DND-41 (cell line): ENCODE measurements at regions not wholly inside any gene's neighbourhood (a gene's known extent, or its start where the extent isn't known, plus 50 kb on each side); places are given as distances from the start of the nearest gene placed in this dataset.

ENCODE experiments used
- ATAC-seq: fragments of 200-7000 bp; cut with Tn5 transposase; 3 replicates; pipeline ENCODE4 v1.9.1; 2021; ENCODE audit warnings: low read depth; ENCODE audit not compliant: insufficient read depth
- DNase-seq: peaks from one replicate; pipeline ENCODE4 v3.0.0-alpha.2; 2020
- H2AFZ ChIP-seq: 2 replicates; pipeline ENCODE4 v1.6.0; 2012; ENCODE audit warnings: low read depth, low read length
- H3K27ac ChIP-seq: 2 replicates; pipeline ENCODE4 v1.5.1; 2012; ENCODE audit warnings: low read length, inconsistent platforms
- H3K27me3 ChIP-seq: fragments of 200-600 bp; sonication (generic); 2 replicates; pipeline ENCODE4 v1.6.0; 2012; ENCODE audit warnings: low read length, mild to moderate bottlenecking, inconsistent platforms; ENCODE audit not compliant: insufficient read depth, poor library complexity
- H3K36me3 ChIP-seq: 2 replicates; pipeline ENCODE4 v1.5.1; 2012; ENCODE audit warnings: low read length, inconsistent platforms; ENCODE audit not compliant: insufficient read depth
- H3K4me1 ChIP-seq: 2 replicates; pipeline ENCODE4 v1.5.1; 2012; ENCODE audit warnings: mild to moderate bottlenecking, low read length; ENCODE audit not compliant: insufficient read depth
- H3K4me2 ChIP-seq: 2 replicates; pipeline ENCODE4 v1.6.0; 2012; ENCODE audit warnings: mild to moderate bottlenecking, moderate library complexity, low read length, inconsistent platforms; ENCODE audit not compliant: insufficient read depth
- H3K4me3 ChIP-seq, 2 experiments: fragments of 200-600 bp in 1 of 2; shearing (Covaris generic) in 1 of 2; 2 replicates each; pipeline ENCODE4 v1.5.1; 2012 to 2016; ENCODE audit warnings: inconsistent platforms in 2 of 2, low read length in 2 of 2, mild to moderate bottlenecking in 2 of 2, low read depth in 1 of 2, moderate library complexity in 1 of 2
- H3K79me2 ChIP-seq: 2 replicates; pipeline ENCODE4 v1.6.0; 2012; ENCODE audit warnings: low read length, inconsistent platforms; ENCODE audit not compliant: insufficient read depth
- H3K9ac ChIP-seq: 2 replicates; pipeline ENCODE4 v1.6.0; 2012; ENCODE audit warnings: low read depth, mild to moderate bottlenecking, inconsistent platforms, low read length, moderate library complexity
- H3K9me3 ChIP-seq: 2 replicates; pipeline ENCODE4 v1.5.1; 2012; ENCODE audit warnings: low read length, moderate library complexity, mild to moderate bottlenecking, inconsistent platforms; ENCODE audit not compliant: insufficient read depth, severe bottlenecking
- H4K20me1 ChIP-seq: 2 replicates; pipeline ENCODE4 v1.6.0; 2012; ENCODE audit warnings: low read length; ENCODE audit not compliant: insufficient read depth
- EZH2 ChIP-seq: IDR thresholded peaks from 3 replicates; pipeline ENCODE4 v1.6.1; 2012; ENCODE audit warnings: borderline replicate concordance, low read depth, mild to moderate bottlenecking, moderate library complexity, low read length, inconsistent platforms; ENCODE audit not compliant: severe bottlenecking
- TF ChIP-seq, protein P1 (sequence below): IDR thresholded peaks from 2 replicates; pipeline ENCODE4 v1.5.1; 2012; ENCODE audit warnings: borderline replicate concordance, low read length, moderate library complexity, mild to moderate bottlenecking; ENCODE audit not compliant: poor library complexity, severe bottlenecking; ENCODE audit errors: extremely low read depth

- Histone ChIP-seq H3K4me3 (no peak overlapping the region), H2AFZ (no peak overlapping the region), H3K4me1 (no peaks in the 10 kb centered on the region), H3K9ac (no peak overlapping the region), H3K27ac (no peak overlapping the region), H3K36me3 (no peaks in the 10 kb centered on the region), H4K20me1 (no peaks in the 10 kb centered on the region), H3K9me3 (no peaks in the 10 kb centered on the region), H3K79me2 (no peaks in the 10 kb centered on the region), H3K27me3 (peaks cover 3% of the 10 kb centered on the region), H3K4me2 (no peak overlapping the region)
- ATAC-seq (no peak), DNase-seq (no peak)
- TF ChIP-seq, protein P1, sequence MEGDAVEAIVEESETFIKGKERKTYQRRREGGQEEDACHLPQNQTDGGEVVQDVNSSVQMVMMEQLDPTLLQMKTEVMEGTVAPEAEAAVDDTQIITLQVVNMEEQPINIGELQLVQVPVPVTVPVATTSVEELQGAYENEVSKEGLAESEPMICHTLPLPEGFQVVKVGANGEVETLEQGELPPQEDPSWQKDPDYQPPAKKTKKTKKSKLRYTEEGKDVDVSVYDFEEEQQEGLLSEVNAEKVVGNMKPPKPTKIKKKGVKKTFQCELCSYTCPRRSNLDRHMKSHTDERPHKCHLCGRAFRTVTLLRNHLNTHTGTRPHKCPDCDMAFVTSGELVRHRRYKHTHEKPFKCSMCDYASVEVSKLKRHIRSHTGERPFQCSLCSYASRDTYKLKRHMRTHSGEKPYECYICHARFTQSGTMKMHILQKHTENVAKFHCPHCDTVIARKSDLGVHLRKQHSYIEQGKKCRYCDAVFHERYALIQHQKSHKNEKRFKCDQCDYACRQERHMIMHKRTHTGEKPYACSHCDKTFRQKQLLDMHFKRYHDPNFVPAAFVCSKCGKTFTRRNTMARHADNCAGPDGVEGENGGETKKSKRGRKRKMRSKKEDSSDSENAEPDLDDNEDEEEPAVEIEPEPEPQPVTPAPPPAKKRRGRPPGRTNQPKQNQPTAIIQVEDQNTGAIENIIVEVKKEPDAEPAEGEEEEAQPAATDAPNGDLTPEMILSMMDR: no peak
- TF ChIP-seq EZH2: no peak
Observed at GRCh38 chr16:49003992-49004391, 277.6 kb downstream of the CBLN1 start.

DNA sequence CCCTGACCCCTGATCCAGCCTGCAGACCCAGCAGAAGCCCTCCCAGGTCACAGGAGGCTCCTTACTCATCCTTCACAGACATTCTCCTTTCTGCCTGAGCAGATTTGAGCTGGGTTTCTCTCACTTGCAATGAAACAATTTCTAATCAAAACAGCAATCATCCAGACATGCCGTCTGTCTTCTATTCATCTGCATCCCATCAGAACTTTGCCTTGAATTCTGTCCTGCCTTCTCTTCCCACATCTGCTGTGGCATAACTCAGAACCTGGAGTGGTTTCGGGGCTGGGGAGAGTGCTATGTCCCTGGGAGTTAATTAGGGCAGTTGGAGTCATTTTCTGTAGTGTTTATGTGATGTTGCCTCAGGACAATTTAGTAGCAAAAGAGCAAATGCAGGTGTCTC is 278.6 kb downstream of the CBLN1 start:
- no peak for ATAC-seq
- Histone ChIP-seq H3K36me3 (no peaks in the 10 kb centered on the region), H3K9ac (no peak overlapping the region), H3K27ac (no peak overlapping the region), H3K27me3 (peaks cover 3% of the 10 kb centered on the region), H2AFZ (no peak overlapping the region), H3K4me1 (no peaks in the 10 kb centered on the region), H3K4me3 (no peak overlapping the region), H4K20me1 (no peaks in the 10 kb centered on the region), H3K79me2 (no peaks in the 10 kb centered on the region), H3K4me2 (no peak overlapping the region), H3K9me3 (no peaks in the 10 kb centered on the region)
- TF ChIP-seq, protein P1: no peak
- no peak for TF ChIP-seq EZH2
- DNase-seq: no peak

DNA sequence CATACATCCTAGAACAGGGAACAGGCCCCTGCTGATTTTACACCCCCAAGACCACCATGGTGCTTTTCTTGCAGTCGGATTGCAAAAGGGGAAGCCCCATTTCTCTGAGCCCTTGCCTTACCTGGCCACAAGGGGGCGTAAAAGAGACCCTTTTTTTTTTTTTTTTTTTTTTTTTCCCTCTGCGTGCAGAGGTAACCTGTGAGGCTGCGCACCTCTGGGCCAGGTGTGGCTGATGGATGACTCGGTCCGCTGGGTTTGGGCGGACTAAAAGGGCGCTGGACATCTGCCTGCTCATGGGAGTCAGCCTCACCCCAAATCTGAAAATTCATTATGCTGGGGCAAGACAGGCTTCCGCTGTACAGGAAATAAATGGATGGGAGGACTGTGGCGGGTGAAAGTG is 281.0 kb downstream of the CBLN1 start:
- Histone ChIP-seq H2AFZ (no peak overlapping the region), H3K27me3 (peaks cover 3% of the 10 kb centered on the region), H4K20me1 (no peaks in the 10 kb centered on the region), H3K9ac (no peak overlapping the region), H3K27ac (no peak overlapping the region), H3K4me3 (no peak overlapping the region), H3K9me3 (no peaks in the 10 kb centered on the region), H3K4me1 (no peaks in the 10 kb centered on the region), H3K36me3 (no peaks in the 10 kb centered on the region), H3K79me2 (no peaks in the 10 kb centered on the region), H3K4me2 (no peak overlapping the region)
- ATAC-seq: no peak
- TF ChIP-seq, protein P1: peak; percentile 66
- TF ChIP-seq EZH2: no peak
- no peak for DNase-seq

- no peak for TF ChIP-seq EZH2
- TF ChIP-seq, protein P1: no peak
Observed at GRCh38 chr16:48999508-48999907, 282.1 kb downstream of the CBLN1 start.

More at GRCh38 chr16:48999508-48999907, 282.1 kb downstream of the CBLN1 start:
- no peak for DNase-seq
- Histone ChIP-seq H3K36me3 (no peaks in the 10 kb centered on the region), H3K27ac (no peak overlapping the region), H4K20me1 (no peaks in the 10 kb centered on the region), H3K9me3 (no peaks in the 10 kb centered on the region), H3K4me3 (no peak overlapping the region), H3K27me3 (no peaks in the 10 kb centered on the region), H3K79me2 (no peaks in the 10 kb centered on the region), H3K4me2 (no peak overlapping the region), H2AFZ (no peak overlapping the region), H3K9ac (no peak overlapping the region), H3K4me1 (no peaks in the 10 kb centered on the region)
- no peak for ATAC-seq
